Gastrocnemius medialis (tissue), 4 donors: ENCODE measurements at regions not wholly inside any gene's neighbourhood (a gene's known extent, or its start where the extent isn't known, plus 50 kb on each side); places are given as distances from the start of the nearest gene placed in this dataset.

ENCODE experiments used
- ATAC-seq, 2 donors: fragments of 150-250 bp; one replicate each; pipeline ENCODE4 v1.9.1; 2016
- DNase-seq, 2 donors: peaks; one replicate each; pipeline ENCODE4 v3.0.0-alpha.2; 2019
- H3K27ac ChIP-seq, 4 donors: fragments of 200-600 bp; sonication (generic); 1 replicate in 1 of 4; 2 replicates in 3 of 4; pipeline ENCODE4 v1.5.1; 2016 to 2018; ENCODE audit warnings: mild to moderate bottlenecking in 2 of 4, moderate library complexity in 1 of 4
- H3K27me3 ChIP-seq, 3 donors: fragments of 200-600 bp; sonication (generic) in 2 of 3; 1 replicate in 1 of 3; 2 replicates in 2 of 3; pipeline versions ENCODE4 v1.5.1 to v1.6.0; 2016 to 2019; ENCODE audit warnings: mild to moderate bottlenecking in 1 of 3, moderate library complexity in 1 of 3
- H3K36me3 ChIP-seq, 2 donors: fragments of 200-600 bp; sonication (generic) in 1 of 2; one replicate each; pipeline ENCODE4 v1.5.1; 2017 to 2018
- H3K4me1 ChIP-seq, 2 donors: fragments of 200-600 bp; sonication (generic) in 1 of 2; one replicate each; pipeline ENCODE4 v1.5.1; 2016 to 2017; ENCODE audit warnings: mild to moderate bottlenecking in 2 of 2
- H3K4me3 ChIP-seq, 4 donors: fragments of 200-600 bp; sonication (generic) in 3 of 4; 1 replicate in 1 of 4; 2 replicates in 3 of 4; pipeline ENCODE4 v1.5.1; 2016 to 2019; ENCODE audit warnings: mild to moderate bottlenecking in 2 of 4
- H3K9me3 ChIP-seq, 3 donors: fragments of 200-600 bp; sonication (generic) in 2 of 3; 1 replicate in 1 of 3; 2 replicates in 2 of 3; pipeline ENCODE4 v1.5.1; 2016 to 2019
- POLR2A ChIP-seq, 2 donors: fragments of 450-650 bp; IDR thresholded peaks; one replicate each; pipeline ENCODE4 v1.6.1; 2017; ENCODE audit warnings: antibody characterized with exemption in 2 of 2, mild to moderate bottlenecking in 2 of 2, moderate library complexity in 2 of 2
- in situ Hi-C, 4 donors: fragments of 200-750 bp; cut with MboI; loops; one replicate each; pipeline versions ENCODE4 v1.15.0 to v1.8.0; 2017; ENCODE audit warnings: low sequenced_read_pairs in 4 of 4
- intact Hi-C: fragments of 100-400 bp; cut with DNase I; formaldehyde crosslinking; loops from one replicate; pipeline ENCODE4 v1.15.1; 2023; ENCODE audit warnings: low total_unique reads
- TF ChIP-seq, protein P1 (sequence below), 5 experiments: fragments of 450-650 bp in 3 of 5; fragments of 200-600 bp in 2 of 5; sonication (generic) in 2 of 5; IDR thresholded peaks in 4 of 5; conservative IDR thresholded peaks in 1 of 5; 1 replicate in 4 of 5; 2 replicates in 1 of 5; pipeline ENCODE4 v1.5.1; 2016 to 2019; ENCODE audit warnings: antibody characterized with exemption in 5 of 5, mild to moderate bottlenecking in 3 of 5, moderate library complexity in 3 of 5

DNA sequence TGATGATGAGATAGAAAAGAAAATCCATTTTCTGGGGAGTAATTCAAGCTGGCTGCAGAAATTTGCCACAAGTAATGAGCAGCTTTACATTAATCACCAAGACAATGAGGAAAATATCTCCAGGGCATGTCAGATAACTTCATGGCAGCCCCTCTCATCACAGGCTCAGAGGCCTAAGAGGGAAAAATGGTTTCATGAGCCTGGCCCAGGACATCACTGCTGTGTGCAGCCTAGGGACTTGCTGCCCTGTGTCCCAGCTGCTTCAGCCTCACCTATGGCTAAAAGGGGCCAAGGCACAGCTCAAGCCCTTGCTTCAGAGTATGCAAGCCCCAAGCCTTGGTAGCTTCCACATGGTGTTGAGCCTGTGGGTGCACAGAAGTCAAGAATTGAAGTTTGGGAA, 161.7 kb downstream of the OPA1 start:
- in situ Hi-C loops (no loop called here), intact Hi-C loops (no loop called here)
- no peak for ATAC-seq
- DNase-seq, result no peak
- H3K27me3 ChIP-seq, result no peaks in the 10 kb centered on the region
- H3K27ac ChIP-seq, result no peak overlapping the region
- H3K36me3 ChIP-seq, result no peaks in the 10 kb centered on the region
- no peak overlapping the region for H3K4me3 ChIP-seq
- H3K9me3 ChIP-seq, result peaks cover 0 to 6% (median 0%) of the 10 kb centered on the region in 3 donors
- TF ChIP-seq, protein P1, sequence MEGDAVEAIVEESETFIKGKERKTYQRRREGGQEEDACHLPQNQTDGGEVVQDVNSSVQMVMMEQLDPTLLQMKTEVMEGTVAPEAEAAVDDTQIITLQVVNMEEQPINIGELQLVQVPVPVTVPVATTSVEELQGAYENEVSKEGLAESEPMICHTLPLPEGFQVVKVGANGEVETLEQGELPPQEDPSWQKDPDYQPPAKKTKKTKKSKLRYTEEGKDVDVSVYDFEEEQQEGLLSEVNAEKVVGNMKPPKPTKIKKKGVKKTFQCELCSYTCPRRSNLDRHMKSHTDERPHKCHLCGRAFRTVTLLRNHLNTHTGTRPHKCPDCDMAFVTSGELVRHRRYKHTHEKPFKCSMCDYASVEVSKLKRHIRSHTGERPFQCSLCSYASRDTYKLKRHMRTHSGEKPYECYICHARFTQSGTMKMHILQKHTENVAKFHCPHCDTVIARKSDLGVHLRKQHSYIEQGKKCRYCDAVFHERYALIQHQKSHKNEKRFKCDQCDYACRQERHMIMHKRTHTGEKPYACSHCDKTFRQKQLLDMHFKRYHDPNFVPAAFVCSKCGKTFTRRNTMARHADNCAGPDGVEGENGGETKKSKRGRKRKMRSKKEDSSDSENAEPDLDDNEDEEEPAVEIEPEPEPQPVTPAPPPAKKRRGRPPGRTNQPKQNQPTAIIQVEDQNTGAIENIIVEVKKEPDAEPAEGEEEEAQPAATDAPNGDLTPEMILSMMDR (IDR thresholded peaks at IDR 0.05 in 4 of 5, conservative IDR thresholded peaks at IDR 0.05 in 1 of 5), result no peak
- TF ChIP-seq POLR2A (IDR thresholded peaks at IDR 0.05), result no peak
- no peaks in the 10 kb centered on the region for H3K4me1 ChIP-seq

DNA sequence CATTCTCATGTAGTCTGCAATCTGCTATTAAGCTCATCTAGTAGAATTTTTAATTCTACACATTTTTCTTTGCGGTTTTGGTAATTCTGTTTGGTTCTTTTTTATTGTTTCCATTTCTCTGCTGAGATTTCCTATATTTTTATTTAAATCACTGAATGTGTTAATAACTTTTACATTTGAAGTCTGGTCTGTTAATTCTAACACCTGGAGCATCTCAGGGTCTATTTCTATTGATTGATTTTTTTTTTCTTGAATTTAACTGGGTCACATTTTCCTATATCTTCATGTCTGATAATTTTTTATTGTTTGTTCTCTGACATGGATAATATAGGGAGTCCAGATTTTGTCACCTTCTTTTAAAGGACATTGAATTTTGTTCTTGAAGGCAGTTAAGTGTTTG, 163.5 kb downstream of the OPA1 start:
- TF ChIP-seq, protein P1 (IDR thresholded peaks at IDR 0.05 in 4 of 5, conservative IDR thresholded peaks at IDR 0.05 in 1 of 5), result no peak
- TF ChIP-seq POLR2A (IDR thresholded peaks at IDR 0.05), result no peak
- Histone ChIP-seq H3K36me3 (no peaks in the 10 kb centered on the region), H3K27me3 (no peaks in the 10 kb centered on the region), H3K9me3 (peaks cover 0 to 6% (median 0%) of the 10 kb centered on the region in 3 donors), H3K4me1 (no peaks in the 10 kb centered on the region), H3K27ac (no peak overlapping the region), H3K4me3 (no peak overlapping the region)
- ATAC-seq (no peak), DNase-seq (no peak)
- in situ Hi-C loops (no loop called here), intact Hi-C loops (no loop called here)

DNA sequence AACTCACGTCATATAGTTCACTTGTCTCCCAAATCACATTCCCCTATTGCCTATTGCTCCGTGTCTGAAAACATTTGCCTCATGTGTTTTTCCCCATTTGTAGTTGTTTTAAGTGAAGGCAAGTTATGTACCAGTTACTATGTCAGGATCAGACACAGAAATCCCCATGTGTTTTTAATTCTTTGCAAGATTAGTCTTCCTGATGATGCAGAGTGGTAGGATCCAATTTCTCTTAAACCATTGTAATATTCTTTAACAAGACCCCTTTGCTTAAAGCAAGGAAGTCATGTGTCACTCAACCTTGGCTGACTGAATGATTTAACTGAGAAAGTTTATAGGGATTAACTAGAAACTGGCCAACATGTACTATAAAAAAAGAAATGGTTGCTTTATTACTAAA, 164.4 kb downstream of the OPA1 start:
- Histone ChIP-seq H3K4me1 (no peaks in the 10 kb centered on the region), H3K9me3 (peaks cover 0 to 6% (median 0%) of the 10 kb centered on the region in 3 donors), H3K36me3 (no peaks in the 10 kb centered on the region), H3K4me3 (no peak overlapping the region), H3K27me3 (no peaks in the 10 kb centered on the region), H3K27ac (no peak overlapping the region)
- intact Hi-C loops, result no loop called here
- TF ChIP-seq POLR2A (IDR thresholded peaks at IDR 0.05), result no peak
- TF ChIP-seq, protein P1 (IDR thresholded peaks at IDR 0.05 in 4 of 5, conservative IDR thresholded peaks at IDR 0.05 in 1 of 5), result no peak
- no peak for DNase-seq
- in situ Hi-C loops, result no loop called here
- no peak for ATAC-seq

DNA sequence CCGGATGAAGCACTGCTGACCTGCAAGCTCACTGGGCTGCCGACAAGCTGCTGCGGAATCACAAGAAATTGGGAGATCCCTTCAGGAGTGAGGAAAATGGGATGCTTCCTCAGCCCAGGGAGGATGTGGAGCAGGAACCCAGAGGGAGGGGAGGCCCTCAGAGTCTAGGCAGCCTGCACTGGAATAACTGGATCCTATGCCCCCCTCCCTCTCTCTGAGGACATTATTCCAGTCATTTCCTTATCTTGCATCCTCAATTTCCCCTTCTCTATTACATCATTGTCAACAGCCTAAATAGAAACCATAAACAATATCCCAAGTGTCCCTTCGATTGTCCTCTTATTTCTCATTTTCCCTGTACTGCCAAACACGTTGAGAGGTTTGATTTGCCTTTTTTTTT, 169.0 kb downstream of the OPA1 start:
- in situ Hi-C loops, result no loop called here

More for the DNA sequence above, 169.0 kb downstream of the OPA1 start:
- no peak for TF ChIP-seq POLR2A (IDR thresholded peaks at IDR 0.05)
- TF ChIP-seq, protein P1 (IDR thresholded peaks at IDR 0.05 in 4 of 5, conservative IDR thresholded peaks at IDR 0.05 in 1 of 5), result no peak
- no peak overlapping the region for H3K4me3 ChIP-seq
- intact Hi-C loops, result no loop called here
- no peaks in the 10 kb centered on the region for H3K36me3 ChIP-seq
- DNase-seq (no peak), ATAC-seq (no peak)
- H3K27ac ChIP-seq, result no peak overlapping the region
- no peaks in the 10 kb centered on the region for H3K9me3 ChIP-seq
- H3K4me1 ChIP-seq, result no peaks in the 10 kb centered on the region
- peaks cover 0 to 3% (median 0%) of the 10 kb centered on the region in 3 donors for H3K27me3 ChIP-seq
